IPS-18c (cell line): ENCODE measurements at regions not wholly inside any gene's neighbourhood (a gene's known extent, or its start where the extent isn't known, plus 50 kb on each side); places are given as distances from the start of the nearest gene placed in this dataset.

Source experiments
- H3K4me3 ChIP-seq: 2 replicates; pipeline ENCODE4 v1.7.0; 2013; ENCODE audit warnings: low read depth, mild to moderate bottlenecking, low read length, moderate library complexity; ENCODE audit not compliant: insufficient read depth
- H3K9me3 ChIP-seq: one replicate; pipeline ENCODE4 v1.6.1; 2013; ENCODE audit warnings: mild to moderate bottlenecking, low read length, moderate library complexity; ENCODE audit not compliant: control insufficient read depth, insufficient read depth

DNA sequence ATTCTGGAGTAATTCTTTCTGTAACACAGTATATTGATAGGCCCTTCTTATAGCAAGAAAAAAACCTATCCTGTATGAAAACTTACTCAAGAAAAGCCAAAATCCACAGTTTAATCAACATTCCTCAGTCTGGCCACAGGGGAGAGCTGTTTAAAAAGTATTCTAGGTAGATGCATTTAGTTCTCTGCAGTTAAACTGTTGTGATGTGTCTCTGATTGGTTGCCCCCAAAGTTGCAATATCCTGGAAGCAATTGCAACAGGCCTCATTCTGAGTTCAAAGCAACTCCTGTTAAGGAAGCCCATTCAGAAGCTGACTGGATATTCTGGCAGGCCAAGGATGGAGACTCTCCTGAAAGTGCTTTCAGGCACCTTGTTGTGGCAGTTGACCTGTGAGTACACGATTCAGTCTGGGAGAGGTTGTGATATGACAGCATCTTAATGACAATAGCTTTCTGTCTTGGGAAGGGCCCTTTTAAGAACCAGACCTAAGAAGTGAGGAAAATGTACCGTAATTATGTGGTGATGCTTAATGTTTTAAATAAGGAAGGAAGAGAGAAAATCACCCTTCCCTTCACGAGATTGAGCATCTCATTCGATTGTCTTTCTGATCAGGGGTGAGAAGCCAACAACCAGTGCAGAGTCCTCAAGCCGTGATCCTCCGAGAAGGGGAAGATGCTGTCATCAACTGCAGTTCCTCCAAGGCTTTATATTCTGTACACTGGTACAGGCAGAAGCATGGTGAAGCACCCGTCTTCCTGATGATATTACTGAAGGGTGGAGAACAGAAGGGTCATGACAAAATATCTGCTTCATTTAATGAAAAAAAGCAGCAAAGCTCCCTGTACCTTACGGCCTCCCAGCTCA, 420.7 kb downstream of the DAD1 start:
- Histone ChIP-seq H3K9me3 (no peaks in the 10 kb centered on the region), H3K4me3 (no peak overlapping the region)

DNA sequence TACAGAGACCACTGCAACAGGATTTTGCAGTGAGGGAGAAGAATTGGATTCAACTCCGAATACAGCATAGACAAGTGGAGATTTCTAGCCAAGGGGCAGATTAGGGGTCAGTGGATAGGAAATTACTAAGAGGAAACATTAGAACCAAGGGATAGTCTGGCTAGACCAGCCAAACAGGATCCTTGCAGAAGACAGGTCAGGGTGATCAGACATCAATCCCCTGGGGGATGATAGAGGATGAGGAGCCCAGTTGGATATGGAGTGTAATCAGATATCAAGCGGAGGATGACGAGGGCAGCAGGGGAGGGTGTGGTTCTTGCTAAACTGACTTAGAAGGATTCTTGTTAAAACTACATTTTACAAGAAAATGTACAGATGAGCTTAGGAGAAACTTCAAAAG, 424.4 kb downstream of the DAD1 start:
- Histone ChIP-seq H3K9me3 (no peaks in the 10 kb centered on the region), H3K4me3 (no peak overlapping the region)

DNA sequence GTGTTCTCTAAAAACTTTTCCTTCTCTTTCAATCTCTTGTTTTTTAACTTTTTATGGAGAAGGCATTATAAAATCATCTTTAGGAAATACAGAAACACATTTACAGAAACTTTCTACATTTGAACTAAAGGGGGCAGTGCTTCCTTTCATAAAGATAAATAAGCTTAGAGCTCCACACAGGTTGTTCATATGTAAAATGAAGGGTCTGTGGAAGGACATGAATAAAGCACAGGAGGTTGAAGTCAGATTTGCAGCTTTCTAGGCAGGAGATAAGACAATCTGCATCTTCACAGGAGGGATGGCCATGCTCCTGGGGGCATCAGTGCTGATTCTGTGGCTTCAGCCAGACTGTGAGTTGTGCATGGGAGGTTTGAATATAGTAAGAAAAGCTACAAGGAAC, 426.0 kb downstream of the DAD1 start:
- no peak overlapping the region for H3K4me3 ChIP-seq
- no peaks in the 10 kb centered on the region for H3K9me3 ChIP-seq

DNA sequence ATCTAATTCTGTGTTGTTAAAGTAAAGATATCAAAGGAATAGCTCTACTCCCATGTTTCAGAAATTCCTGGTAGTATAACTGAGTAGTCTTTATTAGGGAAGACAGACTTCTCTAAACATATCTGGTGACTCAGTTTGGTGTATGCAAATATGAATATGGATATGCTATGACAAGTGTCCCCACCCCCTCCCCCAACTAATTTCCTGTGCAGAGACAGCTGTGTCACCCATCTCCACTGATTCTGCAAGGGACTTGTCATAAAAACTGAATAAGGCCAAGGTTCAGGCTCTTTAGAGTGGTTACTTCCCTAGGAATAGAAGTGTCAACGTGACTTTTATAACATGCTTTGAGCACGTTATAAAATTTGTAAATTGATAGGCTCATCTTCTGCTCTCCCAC, 429.1 kb downstream of the DAD1 start:
- no peaks in the 10 kb centered on the region for H3K9me3 ChIP-seq
- H3K4me3 ChIP-seq, result no peak overlapping the region

DNA sequence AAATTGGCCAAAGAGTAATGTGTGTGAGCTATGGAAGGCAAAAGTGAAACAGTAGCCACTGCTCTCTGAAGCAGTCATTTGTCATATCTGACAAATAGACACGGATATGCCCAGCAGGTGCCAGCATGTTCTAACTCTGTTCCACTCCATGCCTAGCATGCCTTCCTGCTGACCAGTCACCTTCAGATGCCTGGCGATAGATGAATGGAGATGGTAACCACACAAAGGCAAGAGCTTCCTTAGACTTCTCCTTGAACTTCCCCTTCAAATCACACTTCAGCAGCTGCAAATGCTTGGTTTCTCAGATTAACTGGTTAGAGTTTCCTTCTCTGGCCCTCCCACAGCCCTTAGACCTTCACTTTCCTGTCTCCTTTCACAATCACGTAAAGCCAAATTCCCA, 429.9 kb downstream of the DAD1 start:
- H3K4me3 ChIP-seq, result no peak overlapping the region
- H3K9me3 ChIP-seq, result no peaks in the 10 kb centered on the region

DNA sequence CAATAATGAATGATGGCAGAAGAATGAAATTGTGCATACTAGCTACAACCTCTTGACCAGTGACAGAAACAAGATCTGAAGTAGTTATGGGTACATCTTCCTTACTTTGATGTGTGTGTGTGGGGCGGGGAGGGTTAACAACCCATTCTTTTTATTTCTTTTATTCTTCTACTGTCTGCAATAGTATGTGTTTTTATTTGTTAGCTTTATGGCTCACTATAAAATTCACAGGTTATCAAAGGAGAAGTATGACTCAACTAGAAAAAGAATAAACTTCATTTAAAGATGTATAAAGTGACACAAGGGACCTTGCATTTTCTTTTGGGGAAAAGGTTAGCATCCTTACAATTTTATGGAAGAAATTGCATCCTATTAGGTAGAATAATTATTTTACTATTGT, 430.5 kb downstream of the DAD1 start:
- H3K4me3 ChIP-seq, result no peak overlapping the region

DNA sequence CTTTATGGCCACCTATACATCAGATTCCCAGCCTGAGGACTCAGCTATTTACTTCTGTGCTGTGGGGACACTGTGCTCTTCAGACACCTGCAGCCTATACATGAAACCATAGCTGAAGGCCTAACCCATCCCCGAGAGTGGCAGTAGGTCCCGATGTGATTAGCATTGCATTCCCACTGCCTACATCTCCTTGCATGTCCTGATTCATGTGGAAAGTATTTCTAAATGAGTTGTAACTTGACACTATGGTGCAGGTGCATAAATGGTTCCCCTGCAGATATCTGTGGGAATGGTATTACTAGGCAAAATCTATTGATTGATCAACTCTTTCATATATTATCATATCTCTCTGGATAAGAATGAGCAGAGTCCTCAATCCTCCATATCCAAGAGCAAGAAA, 433.5 kb downstream of the DAD1 start:
- Histone ChIP-seq H3K9me3 (no peaks in the 10 kb centered on the region), H3K4me3 (no peak overlapping the region; the same call in 1 of the 2 replicates)

More for the DNA sequence above, 430.5 kb downstream of the DAD1 start:
- no peaks in the 10 kb centered on the region for H3K9me3 ChIP-seq

DNA sequence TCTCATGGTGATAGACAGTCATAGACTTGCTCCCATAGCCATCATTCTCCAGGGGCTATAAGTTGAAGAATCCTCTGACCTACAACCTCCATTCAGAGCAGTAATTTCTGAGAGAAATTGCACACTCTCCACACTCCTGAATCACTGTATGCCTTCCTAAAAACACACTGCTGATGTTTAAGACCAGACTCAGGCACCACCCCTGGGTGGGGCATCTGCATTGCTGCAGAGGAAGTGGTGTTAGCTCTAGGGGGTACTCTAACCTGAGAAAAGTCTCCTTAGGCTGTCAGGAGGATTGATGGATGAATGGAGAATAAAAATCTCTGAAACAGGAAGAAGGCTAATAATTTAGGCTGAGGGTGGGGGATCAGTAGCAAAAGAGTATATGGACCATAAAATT, 436.1 kb downstream of the DAD1 start:
- H3K9me3 ChIP-seq, result no peaks in the 10 kb centered on the region

DNA sequence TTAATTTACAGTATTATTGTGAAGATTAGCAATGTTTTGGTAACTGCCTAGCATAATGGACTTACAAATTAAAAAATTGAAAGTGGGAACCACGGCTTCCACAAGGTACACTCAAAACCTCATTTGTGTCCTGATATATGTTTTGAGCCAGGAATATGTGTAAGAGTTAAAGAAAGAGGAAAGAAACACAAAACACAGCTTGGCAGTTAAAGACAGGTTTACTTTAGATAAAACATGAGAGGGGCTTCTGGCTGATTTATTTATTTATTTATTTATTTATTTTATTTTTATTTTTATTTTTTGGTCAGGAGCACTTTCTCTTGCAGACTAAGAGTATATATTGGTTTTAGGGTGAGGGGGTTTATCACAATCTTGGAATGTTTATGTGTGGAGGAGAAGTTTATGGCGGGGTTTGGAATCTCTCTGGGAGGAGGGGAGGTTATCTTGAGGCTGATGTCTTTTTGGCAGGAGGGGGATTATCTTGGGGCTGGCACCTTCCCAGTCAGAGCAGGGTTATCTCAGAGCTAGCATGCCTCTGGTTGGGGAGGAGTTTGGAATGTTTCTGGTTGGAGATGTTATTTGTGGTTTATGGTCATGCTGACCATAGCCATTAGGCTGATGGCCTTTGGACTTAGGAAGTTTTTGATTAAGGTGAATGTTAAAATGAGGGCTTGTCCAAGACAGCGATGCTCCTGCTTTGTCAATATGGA, 436.7 kb downstream of the DAD1 start:
- Histone ChIP-seq H3K9me3 (no peaks in the 10 kb centered on the region), H3K4me3 (no peak overlapping the region)

More for the DNA sequence above, 436.1 kb downstream of the DAD1 start:
- no peak overlapping the region for H3K4me3 ChIP-seq

DNA sequence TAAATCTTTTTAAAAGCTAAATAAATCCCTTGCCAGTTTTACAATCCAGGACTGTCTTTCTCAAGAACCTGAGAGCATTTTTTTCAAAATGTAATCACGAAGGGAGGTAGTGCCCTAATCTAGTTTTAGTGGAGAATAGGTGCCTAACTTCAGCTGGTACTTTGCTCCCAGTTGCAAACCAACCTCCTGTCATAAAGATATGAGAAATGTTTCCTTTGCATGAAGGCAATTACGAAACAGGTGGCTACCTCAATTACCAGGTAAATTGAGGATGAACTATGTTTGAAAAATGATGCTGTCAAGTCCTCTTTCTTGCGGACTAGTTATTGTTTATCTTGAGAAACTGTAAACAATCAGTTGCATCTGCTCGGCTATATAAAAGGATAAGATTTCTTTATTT, 437.9 kb downstream of the DAD1 start:
- H3K4me3 ChIP-seq, result no peak overlapping the region
- H3K9me3 ChIP-seq, result no peaks in the 10 kb centered on the region

DNA sequence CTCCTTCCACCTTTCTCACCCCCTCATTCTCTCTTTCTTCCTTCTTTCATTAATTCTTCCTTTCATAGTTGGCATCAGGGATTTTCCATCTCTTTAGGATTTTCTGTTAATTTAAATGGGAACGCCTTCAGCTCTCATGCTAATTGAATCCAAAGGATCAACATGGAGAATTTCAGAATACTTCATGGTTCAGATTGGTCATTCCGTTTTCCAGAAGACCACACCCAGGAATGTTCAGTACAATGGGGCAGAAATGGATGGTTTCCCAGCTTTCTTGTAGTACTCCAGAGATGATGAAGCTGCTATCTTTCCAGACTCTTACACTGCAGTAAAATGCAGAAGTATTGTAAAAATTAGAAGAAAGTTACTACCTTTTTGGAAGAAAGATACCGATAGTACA, 440.0 kb downstream of the DAD1 start:
- no peak overlapping the region for H3K4me3 ChIP-seq
- no peaks in the 10 kb centered on the region for H3K9me3 ChIP-seq

DNA sequence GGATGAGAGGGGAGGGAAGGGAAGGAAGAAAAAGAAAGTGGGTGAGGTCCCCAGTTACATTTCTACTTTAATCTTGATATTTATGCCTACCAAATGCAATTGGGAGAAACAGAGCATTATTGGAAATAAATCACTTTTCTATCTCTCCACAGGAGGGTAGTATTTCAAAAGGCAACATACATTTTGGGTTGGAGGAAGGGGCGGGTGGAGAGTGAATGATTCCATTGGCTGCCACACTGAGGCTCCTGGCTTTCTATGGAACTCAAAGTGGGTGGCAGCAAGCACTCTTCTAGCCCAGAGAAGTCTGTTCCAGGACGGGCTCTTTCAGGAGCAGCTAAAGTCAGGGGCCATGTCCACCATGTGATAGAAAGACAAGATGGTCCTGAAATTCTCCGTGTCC, 441.3 kb downstream of the DAD1 start:
- Histone ChIP-seq H3K4me3 (no peak overlapping the region), H3K9me3 (no peaks in the 10 kb centered on the region)

DNA sequence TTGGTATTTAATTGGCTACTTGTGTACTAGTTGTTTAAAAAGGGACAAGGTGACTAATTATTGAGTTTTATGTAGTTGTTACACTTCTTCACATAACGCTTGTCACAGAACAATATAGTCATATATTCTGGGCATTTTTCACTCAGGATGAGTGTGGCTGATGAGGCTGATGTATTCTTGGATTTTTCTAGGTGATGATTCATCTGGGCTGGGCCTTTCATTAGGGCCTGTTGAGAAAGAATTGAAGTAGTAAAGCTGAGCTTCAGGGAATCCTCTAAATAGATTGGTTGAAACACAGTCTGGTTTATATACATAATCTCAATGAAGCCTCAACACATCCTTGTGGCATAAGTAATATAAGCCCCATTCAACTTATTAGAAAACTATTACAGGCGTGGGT, 445.7 kb downstream of the DAD1 start:
- Histone ChIP-seq H3K9me3 (no peaks in the 10 kb centered on the region), H3K4me3 (no peak overlapping the region)

DNA sequence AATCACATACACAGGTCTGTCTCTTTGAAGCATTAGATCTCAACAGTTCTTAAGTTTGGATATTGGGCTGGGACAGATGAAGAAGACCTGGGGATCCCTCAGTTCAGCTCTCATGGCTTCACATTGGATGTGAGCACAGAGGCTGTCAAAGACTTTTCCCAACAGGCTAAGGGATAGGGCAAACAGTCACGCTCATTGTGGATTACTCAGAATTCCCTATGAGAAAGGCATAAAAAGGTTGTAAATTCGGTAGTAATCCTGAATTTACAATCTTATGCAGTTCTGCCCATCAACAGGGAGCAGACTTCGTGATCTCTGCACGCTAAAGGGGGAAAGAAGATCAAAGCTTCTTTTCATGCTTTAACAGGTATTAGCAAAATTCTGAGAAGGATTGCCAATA, 448.4 kb downstream of the DAD1 start:
- Histone ChIP-seq H3K9me3 (no peaks in the 10 kb centered on the region), H3K4me3 (no peak overlapping the region)

DNA sequence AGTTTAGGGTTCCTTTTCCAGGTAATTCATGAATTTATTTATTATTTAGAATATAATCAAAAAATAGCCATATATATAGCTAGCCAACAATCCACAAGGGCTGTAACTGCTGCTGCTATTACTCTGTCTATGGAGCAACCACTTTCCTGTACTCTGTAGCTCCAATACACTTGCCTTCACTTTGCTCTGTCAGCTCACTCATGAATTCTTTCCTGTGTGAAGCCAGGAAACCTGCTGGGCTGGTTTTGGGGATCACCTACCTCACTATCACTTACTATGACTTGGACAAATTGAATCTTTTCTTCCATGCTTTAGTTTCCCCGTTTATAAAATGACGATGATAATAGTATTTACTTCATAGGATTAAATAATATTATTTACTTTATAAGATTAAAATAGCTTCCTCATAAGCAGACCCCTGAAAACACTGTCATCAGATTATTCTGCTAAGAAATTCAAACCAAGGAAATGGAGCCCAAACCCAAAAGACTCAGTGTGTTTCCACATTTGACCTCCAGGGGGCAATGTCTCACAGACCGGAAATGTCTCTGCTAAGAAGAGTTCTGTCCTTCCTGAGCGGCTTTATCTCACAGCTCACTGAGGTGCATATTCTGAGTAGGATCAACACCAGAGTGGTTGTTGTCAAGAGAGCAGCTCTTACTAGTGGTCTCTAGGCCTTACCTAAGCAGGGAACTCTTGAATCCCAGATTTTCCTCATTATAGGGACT, 457.1 kb downstream of the DAD1 start:
- Histone ChIP-seq H3K9me3 (peaks cover 4% of the 10 kb centered on the region), H3K4me3 (no peak overlapping the region)

DNA sequence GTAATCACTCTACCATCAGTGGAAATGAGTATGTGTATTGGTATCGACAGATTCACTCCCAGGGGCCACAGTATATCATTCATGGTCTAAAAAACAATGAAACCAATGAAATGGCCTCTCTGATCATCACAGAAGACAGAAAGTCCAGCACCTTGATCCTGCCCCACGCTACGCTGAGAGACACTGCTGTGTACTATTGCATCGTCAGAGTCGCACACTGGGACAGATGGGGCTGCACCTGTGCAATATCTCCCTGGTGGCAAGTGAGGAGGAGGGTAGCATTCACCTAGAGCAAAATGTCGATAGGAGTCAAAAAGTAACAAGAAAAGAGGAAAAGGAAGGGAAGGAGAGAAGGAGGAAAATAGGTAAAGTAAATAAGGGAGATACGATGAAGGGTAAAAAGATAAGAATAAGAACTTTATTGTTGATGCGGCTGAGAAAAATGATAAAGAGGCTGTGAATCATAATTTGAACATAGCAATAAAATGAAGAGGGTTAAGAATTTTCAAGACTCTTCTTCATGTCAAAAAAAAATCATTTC, 450.5 kb upstream of the OR4E1 start:
- H3K4me3 ChIP-seq, result no peak overlapping the region
- no peaks in the 10 kb centered on the region for H3K9me3 ChIP-seq

DNA sequence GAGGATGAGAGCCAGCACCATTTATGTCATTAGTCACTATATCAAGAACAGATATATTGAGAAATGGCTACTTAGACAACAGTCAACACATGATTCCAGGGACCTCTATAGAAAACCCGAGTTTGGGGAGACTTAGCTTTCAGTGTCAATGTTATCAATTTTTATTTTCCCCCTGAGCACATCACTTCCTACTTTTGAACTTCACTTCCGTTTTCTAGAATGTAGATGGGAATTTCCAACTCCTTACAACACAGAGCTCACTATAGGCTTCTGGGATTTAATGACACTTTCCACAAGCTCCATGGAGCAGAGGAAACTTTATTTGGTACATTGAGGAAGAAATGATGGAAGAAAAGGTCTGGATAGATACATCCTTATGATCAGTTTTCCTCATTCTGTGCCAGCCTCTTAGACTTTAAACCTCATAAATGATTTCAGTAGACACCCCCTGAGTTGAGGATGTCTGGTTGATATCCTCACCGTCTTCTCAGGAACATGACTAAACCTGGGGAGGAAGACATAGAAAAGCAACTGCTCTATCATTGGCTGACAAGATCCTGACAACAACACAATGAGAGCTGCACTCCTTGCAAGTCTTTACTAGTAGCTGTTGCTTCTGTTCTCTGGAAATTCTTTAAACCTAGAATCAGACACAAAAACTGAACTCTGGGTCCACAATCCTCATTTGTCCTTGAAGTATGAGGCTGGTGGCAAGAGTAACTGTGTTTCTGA, 449.4 kb upstream of the OR4E1 start:
- H3K4me3 ChIP-seq, result no peak overlapping the region
- H3K9me3 ChIP-seq, result no peaks in the 10 kb centered on the region
